Middle frontal gyrus (tissue), 1 donor: ENCODE measurements at regions not wholly inside any gene's neighbourhood (a gene's known extent, or its start where the extent isn't known, plus 50 kb on each side); places are given as distances from the start of the nearest gene placed in this dataset.
A peak's percentile ranks its signal among the peaks of the same experiment; 100 is the strongest.
"Not testable (repeated sequence)": the region's sequence is repeated elsewhere in the genome, so short reads cannot be mapped to it uniquely, and the experiment has no call there.

Source experiments
- DNase-seq: peaks from one replicate; pipeline ENCODE4 v3.0.0-alpha.2; 2015; ENCODE audit warnings: low spot score; ENCODE audit errors: extremely low spot score

GRCh38 chr5:27906931-27907601, 868.7 kb upstream of the CDH9 start:
- no peak for DNase-seq

- DNase-seq = no peak
These were observed 868.1 kb upstream of the CDH9 start for GRCh38 chr5:27906481-27906880.

GRCh38 chr5:27900761-27901160, 862.4 kb upstream of the CDH9 start:
- DNase-seq = no peak

- no peak for DNase-seq
These were observed 837.7 kb upstream of the CDH9 start for GRCh38 chr5:27876071-27876470.

- DNase-seq = no peak
These were observed 836.8 kb upstream of the CDH9 start for GRCh38 chr5:27875148-27875547.

- no peak for DNase-seq
These were observed 829.9 kb upstream of the CDH9 start for GRCh38 chr5:27868292-27868691.

- DNase-seq = no peak
These were observed 817.1 kb upstream of the CDH9 start for GRCh38 chr5:27855491-27855890.

- no peak for DNase-seq
These were observed 816.0 kb upstream of the CDH9 start for GRCh38 chr5:27854243-27854852.

- no peak for DNase-seq
These were observed 806.9 kb upstream of the CDH9 start for GRCh38 chr5:27845248-27845647.

- DNase-seq = not testable (repeated sequence)
These were observed 798.3 kb upstream of the CDH9 start for GRCh38 chr5:27836704-27837103.

GRCh38 chr5:27832886-27833285, 794.5 kb upstream of the CDH9 start:
- DNase-seq = no peak

- DNase-seq = no peak
These were observed 792.2 kb upstream of the CDH9 start for GRCh38 chr5:27830546-27830945.

- DNase-seq = no peak
These were observed 783.3 kb upstream of the CDH9 start for GRCh38 chr5:27821681-27822080.

GRCh38 chr5:27818888-27819287, 780.5 kb upstream of the CDH9 start:
- peak; percentile 20 for DNase-seq

GRCh38 chr5:27814983-27815382, 776.6 kb upstream of the CDH9 start:
- DNase-seq = no peak

- no peak for DNase-seq
These were observed 775.9 kb upstream of the CDH9 start for GRCh38 chr5:27814286-27814685.

GRCh38 chr5:27810458-27810857, 772.1 kb upstream of the CDH9 start:
- no peak for DNase-seq

- DNase-seq = no peak
These were observed 758.8 kb upstream of the CDH9 start for GRCh38 chr5:27797220-27797619.

GRCh38 chr5:27788184-27788583, 749.8 kb upstream of the CDH9 start:
- no peak for DNase-seq

- DNase-seq = no peak
These were observed 745.9 kb upstream of the CDH9 start for GRCh38 chr5:27784317-27784716.

- DNase-seq = no peak
These were observed 739.7 kb upstream of the CDH9 start for GRCh38 chr5:27778121-27778520.

GRCh38 chr5:27773636-27774035, 735.2 kb upstream of the CDH9 start:
- no peak for DNase-seq

- DNase-seq = no peak
These were observed 734.8 kb upstream of the CDH9 start for GRCh38 chr5:27773166-27773565.
